Endothelial cell (in vitro differentiated cells): ENCODE measurements at regions not wholly inside any gene's neighbourhood (a gene's known extent, or its start where the extent isn't known, plus 50 kb on each side); places are given as distances from the start of the nearest gene placed in this dataset.

Source experiments
- DNase-seq: peaks from one replicate; pipeline ENCODE4 v3.0.0; 2021; ENCODE audit warnings: low spot score
- H3K27ac Mint-ChIP-seq: one replicate; pipeline ENCODE4 v1.8.0; 2021; ENCODE audit warnings: mixed read lengths, inconsistent platforms; ENCODE audit not compliant: unreplicated experiment
- H3K27me3 Mint-ChIP-seq: one replicate; pipeline ENCODE4 v1.8.0; 2021; ENCODE audit warnings: mild to moderate bottlenecking, moderate library complexity, mixed read lengths, inconsistent platforms; ENCODE audit not compliant: unreplicated experiment
- H3K36me3 Mint-ChIP-seq: one replicate; pipeline ENCODE4 v1.8.0; 2021; ENCODE audit warnings: mild to moderate bottlenecking, low read depth, mixed read lengths, inconsistent platforms; ENCODE audit not compliant: unreplicated experiment
- H3K4me1 Mint-ChIP-seq: one replicate; pipeline ENCODE4 v1.8.0; 2021; ENCODE audit warnings: mild to moderate bottlenecking, mixed read lengths, inconsistent platforms; ENCODE audit not compliant: unreplicated experiment
- H3K4me3 Mint-ChIP-seq: one replicate; pipeline ENCODE4 v1.8.0; 2021; ENCODE audit warnings: mild to moderate bottlenecking, mixed read lengths, inconsistent platforms; ENCODE audit not compliant: unreplicated experiment
- H3K9me3 Mint-ChIP-seq: one replicate; pipeline ENCODE4 v1.8.0; 2021; ENCODE audit warnings: mixed read lengths, inconsistent platforms; ENCODE audit not compliant: unreplicated experiment
- CTCF ChIP-seq: fragments of 200-600 bp; sonication (generic); IDR thresholded peaks from one replicate; pipeline ENCODE4 v1.5.0; 2021; ENCODE audit warnings: antibody characterized with exemption; ENCODE audit not compliant: unreplicated experiment

- no peak overlapping the region for H3K4me3 Mint-ChIP-seq
- peaks cover 5% of the 10 kb centered on the region for H3K4me1 Mint-ChIP-seq
- H3K36me3 Mint-ChIP-seq = no peaks in the 10 kb centered on the region
- no peak overlapping the region for H3K27ac Mint-ChIP-seq
- H3K27me3 Mint-ChIP-seq = no peaks in the 10 kb centered on the region
- no peaks in the 10 kb centered on the region for H3K9me3 Mint-ChIP-seq
- TF ChIP-seq CTCF = no peak
- no peak for DNase-seq
Observed at GRCh38 chrX:114077773-114078172, 506.1 kb upstream of the HTR2C start.

GRCh38 chrX:114075073-114075673, 508.7 kb upstream of the HTR2C start:
- no peak overlapping the region for H3K27ac Mint-ChIP-seq
- H3K27me3 Mint-ChIP-seq = peaks cover 2% of the 10 kb centered on the region
- H3K4me3 Mint-ChIP-seq = no peak overlapping the region

GRCh38 chrX:114073926-114074325, 510.0 kb upstream of the HTR2C start:
- Mint-ChIP-seq H3K9me3 (no peaks in the 10 kb centered on the region), H3K4me1 (peaks cover 12% of the 10 kb centered on the region), H3K27ac (no peak overlapping the region), H3K36me3 (no peaks in the 10 kb centered on the region), H3K27me3 (peaks cover 2% of the 10 kb centered on the region), H3K4me3 (no peak overlapping the region)
- DNase-seq = no peak
- no peak for TF ChIP-seq CTCF

More at GRCh38 chrX:114075073-114075673, 508.7 kb upstream of the HTR2C start:
- no peak for DNase-seq
- Mint-ChIP-seq H3K4me1 (peaks cover 12% of the 10 kb centered on the region), H3K9me3 (no peaks in the 10 kb centered on the region), H3K36me3 (no peaks in the 10 kb centered on the region)
- TF ChIP-seq CTCF = peak; percentile 46

GRCh38 chrX:114071412-114071811, 512.5 kb upstream of the HTR2C start:
- no peak for DNase-seq
- no peaks in the 10 kb centered on the region for H3K36me3 Mint-ChIP-seq
- no peaks in the 10 kb centered on the region for H3K9me3 Mint-ChIP-seq
- peak overlapping the region; percentile 45 for H3K27ac Mint-ChIP-seq
- H3K4me3 Mint-ChIP-seq = no peak overlapping the region
- TF ChIP-seq CTCF = no peak
- H3K4me1 Mint-ChIP-seq = peaks cover 12% of the 10 kb centered on the region
- H3K27me3 Mint-ChIP-seq = peaks cover 2% of the 10 kb centered on the region

- no peaks in the 10 kb centered on the region for H3K36me3 Mint-ChIP-seq
- H3K4me3 Mint-ChIP-seq = no peak overlapping the region
- H3K27ac Mint-ChIP-seq = no peak overlapping the region
Observed at GRCh38 chrX:114065577-114066223, 518.2 kb upstream of the HTR2C start.

More at GRCh38 chrX:114065577-114066223, 518.2 kb upstream of the HTR2C start:
- TF ChIP-seq CTCF = no peak
- DNase-seq = no peak
- H3K27me3 Mint-ChIP-seq = peaks cover 1% of the 10 kb centered on the region
- peaks cover 5% of the 10 kb centered on the region for H3K9me3 Mint-ChIP-seq
- no peaks in the 10 kb centered on the region for H3K4me1 Mint-ChIP-seq
